ENCODE measurements at regions not wholly inside any gene's neighbourhood (a gene's known extent, or its start where the extent isn't known, plus 50 kb on each side); places are given as distances from the start of the nearest gene placed in this dataset.

- no peaks in the 10 kb centered on the region for H3K9me3 ChIP-seq
- no peak overlapping the region for H3K27ac ChIP-seq
- intact Hi-C loops (cut with DNase I): no loop called here
- H3K4me1 ChIP-seq: no peaks in the 10 kb centered on the region
- 52% methylated on average over 5 of the region's 5 CpGs for WGBS (ENCODE audit: insufficient coverage, low coverage, low lambda C conversion rate, missing lambda C conversion rate)
- H3K27me3 ChIP-seq: no peaks in the 10 kb centered on the region
- TF ChIP-seq, protein P1, sequence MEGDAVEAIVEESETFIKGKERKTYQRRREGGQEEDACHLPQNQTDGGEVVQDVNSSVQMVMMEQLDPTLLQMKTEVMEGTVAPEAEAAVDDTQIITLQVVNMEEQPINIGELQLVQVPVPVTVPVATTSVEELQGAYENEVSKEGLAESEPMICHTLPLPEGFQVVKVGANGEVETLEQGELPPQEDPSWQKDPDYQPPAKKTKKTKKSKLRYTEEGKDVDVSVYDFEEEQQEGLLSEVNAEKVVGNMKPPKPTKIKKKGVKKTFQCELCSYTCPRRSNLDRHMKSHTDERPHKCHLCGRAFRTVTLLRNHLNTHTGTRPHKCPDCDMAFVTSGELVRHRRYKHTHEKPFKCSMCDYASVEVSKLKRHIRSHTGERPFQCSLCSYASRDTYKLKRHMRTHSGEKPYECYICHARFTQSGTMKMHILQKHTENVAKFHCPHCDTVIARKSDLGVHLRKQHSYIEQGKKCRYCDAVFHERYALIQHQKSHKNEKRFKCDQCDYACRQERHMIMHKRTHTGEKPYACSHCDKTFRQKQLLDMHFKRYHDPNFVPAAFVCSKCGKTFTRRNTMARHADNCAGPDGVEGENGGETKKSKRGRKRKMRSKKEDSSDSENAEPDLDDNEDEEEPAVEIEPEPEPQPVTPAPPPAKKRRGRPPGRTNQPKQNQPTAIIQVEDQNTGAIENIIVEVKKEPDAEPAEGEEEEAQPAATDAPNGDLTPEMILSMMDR (IDR thresholded peaks at IDR 0.05): no peak
- TF ChIP-seq POLR2A (IDR thresholded peaks at IDR 0.05): no peak
- ATAC-seq (peak in 3 of 4 donors; percentile 31 to 48 (median 48)), DNase-seq (no peak)
- H3K4me3 ChIP-seq: no peak overlapping the region
- H3K36me3 ChIP-seq: no peaks in the 10 kb centered on the region
These were observed 182.7 kb upstream of the CCN2 start for GRCh38 chr6:132133736-132134445.

DNA sequence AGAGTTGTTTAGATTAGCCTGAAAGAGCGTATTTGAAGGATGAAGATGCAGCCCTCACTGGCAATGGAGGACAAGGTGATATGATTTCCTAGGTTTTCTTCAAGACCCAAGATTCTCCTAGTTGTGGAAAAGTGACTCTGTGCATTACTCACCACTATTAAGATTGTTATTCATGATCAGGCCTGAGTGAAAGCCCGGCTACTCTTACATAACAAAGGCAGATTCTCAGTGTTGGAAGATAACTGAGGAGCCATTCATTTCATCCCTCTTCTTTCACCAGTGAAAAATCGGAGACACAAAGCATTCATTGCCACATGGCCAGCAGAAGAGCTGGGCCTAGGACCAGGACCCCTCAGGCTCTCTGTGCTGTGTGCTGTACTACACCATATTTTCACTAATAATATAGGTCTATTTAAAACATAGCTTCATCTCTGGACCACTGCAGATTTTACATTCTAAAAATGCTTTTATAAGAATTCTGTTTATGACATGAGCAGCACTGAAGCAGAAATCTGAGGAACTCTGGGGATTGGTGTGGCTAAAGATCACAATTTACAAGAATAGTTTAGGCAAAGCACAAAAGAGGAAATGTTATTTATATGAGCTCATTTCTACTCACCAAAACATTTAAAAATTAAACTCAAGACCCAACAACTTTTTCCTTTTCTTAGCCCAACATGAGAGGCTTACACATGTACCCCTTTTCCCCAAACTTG lies 181.9 kb upstream of the CCN2 start:
- Histone ChIP-seq H3K36me3 (no peaks in the 10 kb centered on the region), H3K4me1 (no peaks in the 10 kb centered on the region), H3K9me3 (no peaks in the 10 kb centered on the region), H3K4me3 (no peak overlapping the region), H3K27ac (no peak overlapping the region), H3K27me3 (no peaks in the 10 kb centered on the region)
- DNase-seq (no peak), ATAC-seq (no peak)
- intact Hi-C loops (cut with DNase I): no loop called here
- TF ChIP-seq, protein P1 (IDR thresholded peaks at IDR 0.05): no peak
- WGBS (ENCODE audit: insufficient coverage, low coverage, low lambda C conversion rate, missing lambda C conversion rate): 55% methylated on average over 2 of the region's 3 CpGs

DNA sequence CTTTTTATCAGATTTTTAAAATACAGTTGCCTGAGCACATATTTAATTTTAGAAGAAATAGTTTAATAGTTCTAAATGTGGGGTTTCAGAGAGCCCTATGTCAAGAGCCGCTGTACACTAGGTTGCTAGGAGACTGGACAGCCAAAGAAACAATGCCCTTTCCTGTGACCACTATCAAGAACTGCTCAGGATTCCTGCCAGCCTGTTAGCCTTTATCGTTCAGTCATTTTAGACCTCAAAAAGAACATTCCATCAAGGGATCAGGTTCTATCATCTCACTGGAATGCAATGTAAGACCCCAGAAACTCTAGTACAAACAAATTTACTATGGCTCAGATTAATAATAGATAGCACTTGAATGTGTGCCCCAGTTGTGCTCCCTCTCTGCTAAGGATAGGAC lies 181.2 kb upstream of the CCN2 start:
- no peaks in the 10 kb centered on the region for H3K27me3 ChIP-seq
- DNase-seq (no peak), ATAC-seq (no peak)
- H3K27ac ChIP-seq: no peak overlapping the region
- no peaks in the 10 kb centered on the region for H3K9me3 ChIP-seq
- intact Hi-C loops (cut with DNase I): no loop called here
- no peak overlapping the region for H3K4me3 ChIP-seq
- no peaks in the 10 kb centered on the region for H3K4me1 ChIP-seq
- 69% methylated on average over 2 of the region's 2 CpGs for WGBS (ENCODE audit: insufficient coverage, low coverage, low lambda C conversion rate, missing lambda C conversion rate)
- H3K36me3 ChIP-seq: no peaks in the 10 kb centered on the region
- TF ChIP-seq, protein P1 (IDR thresholded peaks at IDR 0.05): no peak
- TF ChIP-seq POLR2A (IDR thresholded peaks at IDR 0.05): no peak

- H3K36me3 ChIP-seq: no peaks in the 10 kb centered on the region
- no peak overlapping the region for H3K27ac ChIP-seq
- no peak overlapping the region for H3K4me3 ChIP-seq
- ATAC-seq (peak in 2 of 4 donors; percentile 18 to 73), DNase-seq (no peak)
- 75% methylated on average over 2 of the region's 2 CpGs for WGBS (ENCODE audit: insufficient coverage, low coverage, low lambda C conversion rate, missing lambda C conversion rate)
- TF ChIP-seq, protein P1 (IDR thresholded peaks at IDR 0.05): no peak
- TF ChIP-seq POLR2A (IDR thresholded peaks at IDR 0.05): no peak
- no peaks in the 10 kb centered on the region for H3K4me1 ChIP-seq
- no peaks in the 10 kb centered on the region for H3K9me3 ChIP-seq
- intact Hi-C loops (cut with DNase I): no loop called here
- no peaks in the 10 kb centered on the region for H3K27me3 ChIP-seq
These were observed 180.6 kb upstream of the CCN2 start for GRCh38 chr6:132131758-132132157.
